NCI-H146 treated with DMSO at 0.1 percent for 48 hours (cell line): ENCODE measurements at regions not wholly inside any gene's neighbourhood (a gene's known extent, or its start where the extent isn't known, plus 50 kb on each side); places are given as distances from the start of the nearest gene placed in this dataset.
"Not testable (repeated sequence)": the region's sequence is repeated elsewhere in the genome, so short reads cannot be mapped to it uniquely, and the experiment has no call there.

Experiments used
- DNase-seq: peaks from one replicate; lab custom pipeline; 2025; ENCODE audit not compliant: unreplicated experiment; lab: John Stamatoyannopoulos, UW

- DNase-seq = no peak
Measured at GRCh38 chr11:121907379-121907778, 208.6 kb downstream of the BLID start.

- DNase-seq = no peak
Measured at GRCh38 chr11:121904148-121904547, 211.9 kb downstream of the BLID start.

GRCh38 chr11:121901886-121902285, 214.1 kb downstream of the BLID start:
- no peak for DNase-seq

GRCh38 chr11:121901417-121901816, 214.6 kb downstream of the BLID start:
- not testable (repeated sequence) for DNase-seq

- DNase-seq = no peak
Measured at GRCh38 chr11:121899520-121899919, 216.5 kb downstream of the BLID start.

GRCh38 chr11:121898903-121899302, 217.1 kb downstream of the BLID start:
- no peak for DNase-seq

- no peak for DNase-seq
Measured at GRCh38 chr11:121895919-121896318, 220.1 kb downstream of the BLID start.

- DNase-seq = no peak
Measured at GRCh38 chr11:121894581-121894980, 221.4 kb downstream of the BLID start.

- no peak for DNase-seq
Measured at GRCh38 chr11:121892863-121893262, 223.2 kb downstream of the BLID start.

- no peak for DNase-seq
Measured at GRCh38 chr11:121892131-121892681, 223.8 kb downstream of the BLID start.

GRCh38 chr11:121890946-121891515, 225.0 kb downstream of the BLID start:
- DNase-seq = no peak

GRCh38 chr11:121890377-121890776, 225.6 kb downstream of the BLID start:
- no peak for DNase-seq

- no peak for DNase-seq
Measured at GRCh38 chr11:121889931-121890330, 226.1 kb downstream of the BLID start.

GRCh38 chr11:121889186-121889585, 226.8 kb downstream of the BLID start:
- DNase-seq = no peak

GRCh38 chr11:121887976-121888557, 227.9 kb downstream of the BLID start:
- no peak for DNase-seq

GRCh38 chr11:121887569-121887968, 228.4 kb downstream of the BLID start:
- DNase-seq = no peak

- no peak for DNase-seq
Measured at GRCh38 chr11:121886996-121887395, 229.0 kb downstream of the BLID start.

- no peak for DNase-seq
Measured at GRCh38 chr11:121886005-121886734, 229.8 kb downstream of the BLID start.

- no peak for DNase-seq
Measured at GRCh38 chr11:121884626-121885025, 231.4 kb downstream of the BLID start.

GRCh38 chr11:121881806-121882205, 234.2 kb downstream of the BLID start:
- no peak for DNase-seq

GRCh38 chr11:121877152-121877551, 238.9 kb downstream of the BLID start:
- no peak for DNase-seq

GRCh38 chr11:121873766-121874165, 242.2 kb downstream of the BLID start:
- no peak for DNase-seq
